HUES64 (cell line): ENCODE measurements at regions not wholly inside any gene's neighbourhood (a gene's known extent, or its start where the extent isn't known, plus 50 kb on each side); places are given as distances from the start of the nearest gene placed in this dataset.

Experiments used
- H3K27ac ChIP-seq: 2 replicates; pipeline ENCODE4 v1.7.0; 2013; ENCODE audit warnings: low read depth, low read length, inconsistent platforms
- H3K27me3 ChIP-seq: 2 replicates; pipeline ENCODE4 v1.6.1; 2013; ENCODE audit warnings: mild to moderate bottlenecking, low read length; ENCODE audit not compliant: insufficient read depth
- H3K36me3 ChIP-seq: 2 replicates; pipeline ENCODE4 v1.6.1; 2013; ENCODE audit warnings: mild to moderate bottlenecking, low read length; ENCODE audit not compliant: insufficient read depth
- H3K4me1 ChIP-seq: 2 replicates; pipeline ENCODE4 v1.6.1; 2013; ENCODE audit warnings: mild to moderate bottlenecking, low read length, moderate library complexity; ENCODE audit not compliant: insufficient read depth
- H3K4me3 ChIP-seq: 2 replicates; pipeline ENCODE4 v1.5.1; 2013; ENCODE audit warnings: mild to moderate bottlenecking, low read length, moderate library complexity
- H3K9ac ChIP-seq: 2 replicates; pipeline ENCODE4 v1.6.1; 2013; ENCODE audit warnings: mild to moderate bottlenecking, low read depth, low read length
- H3K9me3 ChIP-seq: 2 replicates; pipeline ENCODE4 v1.6.1; 2013; ENCODE audit warnings: low read depth, low read length; ENCODE audit not compliant: insufficient read depth
- WGBS: fragments of 150-250, 120-280 bp; methylation state at CpG from one replicate; pipeline ENCODE4 v1.1.7; 2013; ENCODE audit warnings: missing lambda C conversion rate; 5-methylcytosine and 5-hydroxymethylcytosine counted together

- peak overlapping the region; percentile 91 for H3K27ac ChIP-seq
Measured at GRCh38 chr6:11650025-11650696, 112.6 kb downstream of the TMEM170B start.

GRCh38 chr6:11650711-11651110 is 113.2 kb downstream of the TMEM170B start:
- no peaks in the 10 kb centered on the region for H3K36me3 ChIP-seq

More at GRCh38 chr6:11650025-11650696, 112.6 kb downstream of the TMEM170B start:
- peak overlapping the region; percentile 60 for H3K9ac ChIP-seq
- peak overlapping the region; percentile 21; the same call in 1 of the 2 replicates for H3K4me3 ChIP-seq
- no peaks in the 10 kb centered on the region for H3K27me3 ChIP-seq
- under 1% methylated on average over 6 of the region's 7 CpGs for WGBS
- H3K9me3 ChIP-seq: peaks cover 11% of the 10 kb centered on the region
- no peaks in the 10 kb centered on the region for H3K36me3 ChIP-seq
- H3K4me1 ChIP-seq: peaks cover 47% of the 10 kb centered on the region

GRCh38 chr6:11653028-11653583 is 115.6 kb downstream of the TMEM170B start:
- 46% methylated on average over 8 of the region's 8 CpGs for WGBS
- Histone ChIP-seq H3K27ac (peak overlapping the region; percentile 22), H3K9me3 (peaks cover 6% of the 10 kb centered on the region), H3K4me3 (no peak overlapping the region), H3K36me3 (no peaks in the 10 kb centered on the region), H3K27me3 (no peaks in the 10 kb centered on the region), H3K4me1 (peaks cover 68% of the 10 kb centered on the region), H3K9ac (no peak overlapping the region)

More at GRCh38 chr6:11650711-11651110, 113.2 kb downstream of the TMEM170B start:
- Histone ChIP-seq H3K9ac (peak overlapping the region; percentile 60), H3K27me3 (no peaks in the 10 kb centered on the region), H3K4me1 (peaks cover 51% of the 10 kb centered on the region), H3K4me3 (no peak overlapping the region), H3K9me3 (peaks cover 11% of the 10 kb centered on the region), H3K27ac (peak overlapping the region; percentile 91)
- 25% methylated on average over 1 of the region's 1 CpG for WGBS

- Histone ChIP-seq H3K4me1 (peaks cover 60% of the 10 kb centered on the region), H3K27ac (no peak overlapping the region), H3K9ac (peak overlapping the region; percentile 23; the same call in 1 of the 2 replicates), H3K27me3 (no peaks in the 10 kb centered on the region), H3K9me3 (no peaks in the 10 kb centered on the region), H3K4me3 (no peak overlapping the region), H3K36me3 (no peaks in the 10 kb centered on the region)
- 81% methylated on average over 1 of the region's 2 CpGs for WGBS
Measured at GRCh38 chr6:11654876-11655275, 117.3 kb downstream of the TMEM170B start.

GRCh38 chr6:11656491-11656890 is 118.9 kb downstream of the TMEM170B start:
- H3K4me3 ChIP-seq: no peak overlapping the region
- 52% methylated on average over 7 of the region's 7 CpGs for WGBS
- no peaks in the 10 kb centered on the region for H3K27me3 ChIP-seq
- no peaks in the 10 kb centered on the region for H3K36me3 ChIP-seq
- H3K9ac ChIP-seq: peak overlapping the region; percentile 18; the same call in 1 of the 2 replicates
- H3K9me3 ChIP-seq: no peaks in the 10 kb centered on the region
- peaks cover 46% of the 10 kb centered on the region for H3K4me1 ChIP-seq
- peak overlapping the region; percentile 72; the same call in 1 of the 2 replicates for H3K27ac ChIP-seq

GRCh38 chr6:11659757-11660156 is 118.8 kb downstream of the ADTRP start:
- H3K27ac ChIP-seq: no peak overlapping the region
- H3K9me3 ChIP-seq: no peaks in the 10 kb centered on the region
- H3K9ac ChIP-seq: no peak overlapping the region
- peaks cover 25% of the 10 kb centered on the region for H3K4me1 ChIP-seq
- 95% methylated on average over 2 of the region's 2 CpGs for WGBS
- H3K27me3 ChIP-seq: no peaks in the 10 kb centered on the region
- no peaks in the 10 kb centered on the region for H3K36me3 ChIP-seq
- no peak overlapping the region for H3K4me3 ChIP-seq

GRCh38 chr6:11662323-11662722 is 116.3 kb downstream of the ADTRP start:
- H3K4me1 ChIP-seq: 0 out of 2 replicates have a peak, but pooled peaks cover 1% of the 10 kb centered on the region
- H3K27ac ChIP-seq: no peak overlapping the region
- no peak overlapping the region for H3K9ac ChIP-seq
- 83% methylated on average over 1 of the region's 1 CpG for WGBS
- H3K4me3 ChIP-seq: no peak overlapping the region
- H3K36me3 ChIP-seq: no peaks in the 10 kb centered on the region
- H3K9me3 ChIP-seq: no peaks in the 10 kb centered on the region
- no peaks in the 10 kb centered on the region for H3K27me3 ChIP-seq

- Histone ChIP-seq H3K27me3 (no peaks in the 10 kb centered on the region), H3K4me1 (no peaks in the 10 kb centered on the region), H3K27ac (no peak overlapping the region), H3K9me3 (peaks cover 3% of the 10 kb centered on the region; the same call in 1 of the 2 replicates), H3K4me3 (no peak overlapping the region), H3K9ac (no peak overlapping the region), H3K36me3 (no peaks in the 10 kb centered on the region)
- WGBS: 79% methylated on average over 2 of the region's 2 CpGs
Measured at GRCh38 chr6:11663519-11663918, 115.1 kb downstream of the ADTRP start.
